GM12874 (cell line): ENCODE measurements at regions not wholly inside any gene's neighbourhood (a gene's known extent, or its start where the extent isn't known, plus 50 kb on each side); places are given as distances from the start of the nearest gene placed in this dataset.

Experiments used
- CTCF ChIP-seq: IDR thresholded peaks from 2 replicates; pipeline ENCODE4 v1.5.1; 2011; ENCODE audit warnings: low read depth, mild to moderate bottlenecking, control low read depth, low read length, moderate library complexity; ENCODE audit not compliant: insufficient read depth

- no peak for TF ChIP-seq CTCF
Observed at GRCh38 chr6:104183816-104184435, 675.8 kb downstream of the HACE1 start.

- TF ChIP-seq CTCF = no peak
Observed at GRCh38 chr6:104182811-104183210, 676.9 kb downstream of the HACE1 start.

GRCh38 chr6:104173668-104174067 lies 686.1 kb downstream of the HACE1 start:
- no peak for TF ChIP-seq CTCF

DNA sequence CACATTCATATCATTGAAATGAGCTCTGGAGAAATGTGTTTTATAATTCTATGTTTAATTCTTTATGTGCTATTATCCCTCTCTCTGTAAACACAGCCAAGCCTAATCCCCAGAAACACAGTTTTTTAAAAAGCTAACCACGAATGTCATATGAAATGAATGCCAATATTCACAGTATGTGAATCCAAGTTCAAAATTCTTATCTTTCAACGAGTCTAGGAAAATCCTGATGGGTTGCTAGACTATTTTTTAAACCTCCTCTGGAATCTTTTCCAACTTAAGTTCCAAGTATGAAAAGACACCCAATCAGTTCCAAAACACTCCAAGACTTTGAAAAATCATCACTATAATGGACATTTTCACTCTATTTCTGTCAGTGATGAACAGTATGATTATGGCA lies 689.3 kb downstream of the HACE1 start:
- TF ChIP-seq CTCF = no peak

DNA sequence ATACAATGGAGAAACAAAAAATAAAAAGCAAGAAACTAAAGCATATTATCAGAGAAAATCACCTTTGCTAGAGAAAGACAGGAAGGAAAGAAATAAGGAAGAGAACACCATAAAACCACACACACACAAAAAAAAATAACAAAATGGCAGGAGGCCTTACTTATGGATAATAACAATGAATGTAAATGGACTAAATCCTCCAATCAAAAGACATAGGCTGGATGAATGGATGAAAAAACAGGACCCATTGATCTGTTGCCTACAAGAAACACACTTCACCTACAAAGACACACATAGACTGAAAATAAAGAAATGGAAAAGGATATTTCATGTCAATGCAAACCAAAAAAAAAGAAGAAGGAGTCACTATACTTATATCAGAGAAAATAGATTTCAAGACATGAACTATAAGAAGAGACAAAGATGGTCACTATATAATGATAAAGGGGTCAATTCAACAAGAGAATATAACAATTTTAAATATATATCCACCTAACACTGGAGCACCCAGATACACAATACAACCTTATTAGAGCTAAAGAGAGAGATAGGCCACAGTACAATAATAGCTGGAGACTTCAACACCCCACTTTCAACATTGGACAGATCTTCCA lies 693.6 kb downstream of the HACE1 start:
- no peak for TF ChIP-seq CTCF

- TF ChIP-seq CTCF = no peak
Observed at GRCh38 chr6:104162036-104162669, 697.6 kb downstream of the HACE1 start.

DNA sequence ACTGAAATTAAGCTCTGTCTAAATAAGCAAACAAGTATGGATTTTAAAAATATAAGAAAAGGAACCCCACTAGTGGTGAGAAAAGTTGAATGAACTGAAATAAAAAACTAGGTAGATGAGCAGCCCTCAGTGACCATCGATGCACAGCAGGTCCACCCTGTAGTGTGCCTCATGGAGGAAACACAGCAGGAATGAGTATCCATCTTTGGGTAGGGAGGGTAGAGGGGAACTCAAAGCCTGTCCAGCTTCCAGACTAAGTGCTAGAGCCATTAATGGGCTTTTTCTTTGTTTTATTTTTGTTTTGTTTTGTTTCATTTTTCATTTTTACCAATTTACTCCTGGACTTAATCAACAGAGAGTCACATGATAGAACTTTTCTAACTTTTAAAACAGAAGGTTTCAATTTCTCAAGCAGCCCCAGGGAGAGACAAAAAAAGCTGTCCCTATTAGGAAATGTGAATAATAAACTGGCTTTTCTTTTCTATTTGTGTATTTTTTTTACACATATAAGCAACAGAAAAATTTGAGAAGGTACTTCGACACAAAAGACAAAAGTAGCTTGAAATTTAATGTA lies 700.6 kb downstream of the HACE1 start:
- TF ChIP-seq CTCF = no peak
